ENCODE measurements at regions not wholly inside any gene's neighbourhood (a gene's known extent, or its start where the extent isn't known, plus 50 kb on each side); places are given as distances from the start of the nearest gene placed in this dataset.

DNA sequence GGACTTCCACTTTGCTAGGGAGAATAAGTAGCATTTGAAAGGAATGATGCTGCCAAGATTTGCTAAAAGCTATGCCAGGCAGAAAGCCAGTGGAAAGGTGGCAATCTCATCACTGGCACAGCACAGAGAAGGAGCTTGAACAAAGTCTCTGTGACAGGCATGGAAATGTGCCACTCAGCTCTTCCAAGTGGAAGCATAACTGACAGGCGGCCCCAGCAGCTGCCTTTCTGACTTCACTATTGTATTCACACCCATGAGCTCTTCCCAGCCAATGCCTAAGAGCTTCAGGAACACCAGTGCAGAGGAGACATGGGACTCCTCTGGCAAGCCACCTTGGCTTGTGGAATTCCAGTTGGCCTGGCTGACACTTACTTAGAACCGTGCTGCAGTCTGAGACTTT is 134.6 kb upstream of the REG3G start:
- TF ChIP-seq, protein P1, sequence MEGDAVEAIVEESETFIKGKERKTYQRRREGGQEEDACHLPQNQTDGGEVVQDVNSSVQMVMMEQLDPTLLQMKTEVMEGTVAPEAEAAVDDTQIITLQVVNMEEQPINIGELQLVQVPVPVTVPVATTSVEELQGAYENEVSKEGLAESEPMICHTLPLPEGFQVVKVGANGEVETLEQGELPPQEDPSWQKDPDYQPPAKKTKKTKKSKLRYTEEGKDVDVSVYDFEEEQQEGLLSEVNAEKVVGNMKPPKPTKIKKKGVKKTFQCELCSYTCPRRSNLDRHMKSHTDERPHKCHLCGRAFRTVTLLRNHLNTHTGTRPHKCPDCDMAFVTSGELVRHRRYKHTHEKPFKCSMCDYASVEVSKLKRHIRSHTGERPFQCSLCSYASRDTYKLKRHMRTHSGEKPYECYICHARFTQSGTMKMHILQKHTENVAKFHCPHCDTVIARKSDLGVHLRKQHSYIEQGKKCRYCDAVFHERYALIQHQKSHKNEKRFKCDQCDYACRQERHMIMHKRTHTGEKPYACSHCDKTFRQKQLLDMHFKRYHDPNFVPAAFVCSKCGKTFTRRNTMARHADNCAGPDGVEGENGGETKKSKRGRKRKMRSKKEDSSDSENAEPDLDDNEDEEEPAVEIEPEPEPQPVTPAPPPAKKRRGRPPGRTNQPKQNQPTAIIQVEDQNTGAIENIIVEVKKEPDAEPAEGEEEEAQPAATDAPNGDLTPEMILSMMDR (IDR thresholded peaks at IDR 0.05) = no peak
- TF ChIP-seq POLR2AphosphoS5 (IDR thresholded peaks at IDR 0.05) (no peak), POLR2A (IDR thresholded peaks at IDR 0.05) (no peak)

All from sigmoid colon (tissue), 4 donors.